ENCODE measurements at regions not wholly inside any gene's neighbourhood (a gene's known extent, or its start where the extent isn't known, plus 50 kb on each side); places are given as distances from the start of the nearest gene placed in this dataset.

DNA sequence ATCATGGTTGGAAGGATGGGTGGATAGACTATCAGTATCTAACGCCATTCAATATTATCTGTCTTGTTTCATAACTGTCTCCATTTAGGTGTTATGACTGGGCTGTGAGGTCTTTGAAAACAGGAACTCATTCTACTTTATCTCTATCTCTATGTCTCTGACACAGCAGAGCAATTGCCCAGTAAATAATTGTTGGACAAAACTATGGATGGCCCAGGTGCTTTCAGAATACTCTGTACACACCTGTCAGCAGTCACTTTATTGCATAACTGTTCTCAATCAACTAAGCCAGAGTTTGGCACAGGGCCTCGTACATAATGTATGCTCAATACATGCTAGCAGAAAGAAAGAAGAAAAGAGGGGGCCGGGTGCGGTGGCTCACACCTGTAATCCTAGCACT, 210.3 kb downstream of the OPA1 start:
- no peak for TF ChIP-seq GATA3 (IDR thresholded peaks at IDR 0.05; ENCODE audit: low read depth, low read length)
- TF ChIP-seq GATA2 (IDR thresholded peaks at IDR 0.05; ENCODE audit: low read depth, low read length) = no peak

DNA sequence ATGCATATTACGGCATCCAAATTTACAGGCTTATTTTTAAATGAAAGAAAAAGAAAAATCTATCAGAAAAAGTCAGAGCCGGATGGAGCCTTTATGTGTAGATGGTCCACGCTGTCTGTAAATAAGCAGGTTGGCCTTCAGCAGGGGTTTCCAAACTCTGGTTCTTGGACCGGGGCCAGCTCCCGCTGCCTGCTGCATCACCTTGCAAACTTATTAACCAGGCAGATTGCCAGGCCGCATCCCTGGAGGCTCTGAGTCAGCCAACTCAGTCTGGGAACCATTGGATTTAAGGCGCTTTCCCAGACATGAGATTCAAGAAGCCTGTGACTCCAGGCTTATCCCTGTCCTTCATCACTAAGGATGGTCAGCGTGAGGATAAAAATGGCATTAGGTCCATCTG, 212.4 kb downstream of the OPA1 start:
- TF ChIP-seq GATA2 (IDR thresholded peaks at IDR 0.05; ENCODE audit: low read depth, low read length) = no peak
- no peak for TF ChIP-seq GATA3 (IDR thresholded peaks at IDR 0.05; ENCODE audit: low read depth, low read length)

DNA sequence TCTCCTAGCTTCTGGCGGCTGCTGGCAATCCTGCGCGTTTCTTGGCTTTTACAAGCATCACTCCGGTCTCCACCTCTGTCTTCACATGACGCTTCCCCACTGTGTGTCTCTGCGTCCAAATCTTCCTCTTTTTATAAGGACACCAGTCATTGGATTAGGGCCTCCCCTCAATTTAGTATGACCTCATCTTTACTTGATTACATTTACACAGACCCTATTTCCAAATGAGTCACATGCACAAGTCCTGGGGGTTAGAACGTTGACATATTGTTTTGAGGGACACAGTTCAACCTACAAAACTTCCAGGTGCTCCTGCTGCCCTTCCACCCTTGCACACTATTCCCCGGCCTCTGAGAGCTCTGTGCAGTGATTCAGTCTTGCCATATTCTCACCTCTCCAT, 215.3 kb downstream of the OPA1 start:
- no peak for TF ChIP-seq GATA2 (IDR thresholded peaks at IDR 0.05; ENCODE audit: low read depth, low read length)
- TF ChIP-seq GATA3 (IDR thresholded peaks at IDR 0.05; ENCODE audit: low read depth, low read length) = no peak

DNA sequence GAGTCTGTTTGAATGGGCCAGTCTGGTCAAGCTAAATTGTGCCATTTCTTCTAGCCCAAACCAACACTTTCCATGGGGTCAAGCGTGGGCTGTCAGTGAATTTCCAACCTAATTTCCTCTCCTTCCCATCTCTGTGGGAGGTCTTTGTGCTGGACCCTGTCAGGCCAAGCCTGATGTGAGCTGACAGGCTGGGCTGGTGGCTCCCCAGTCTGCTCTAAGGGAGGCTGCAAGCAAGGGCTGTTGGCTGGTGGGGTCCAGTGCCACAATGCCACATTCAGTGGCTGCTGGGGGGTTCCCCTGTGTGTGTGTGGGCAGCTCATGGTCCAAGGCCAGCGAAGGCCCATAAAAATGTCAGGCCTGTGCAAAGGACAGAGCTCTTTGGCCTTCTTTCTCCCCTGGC, 216.1 kb downstream of the OPA1 start:
- no peak for TF ChIP-seq GATA2 (IDR thresholded peaks at IDR 0.05; ENCODE audit: low read depth, low read length)
- TF ChIP-seq GATA3 (IDR thresholded peaks at IDR 0.05; ENCODE audit: low read depth, low read length) = no peak

DNA sequence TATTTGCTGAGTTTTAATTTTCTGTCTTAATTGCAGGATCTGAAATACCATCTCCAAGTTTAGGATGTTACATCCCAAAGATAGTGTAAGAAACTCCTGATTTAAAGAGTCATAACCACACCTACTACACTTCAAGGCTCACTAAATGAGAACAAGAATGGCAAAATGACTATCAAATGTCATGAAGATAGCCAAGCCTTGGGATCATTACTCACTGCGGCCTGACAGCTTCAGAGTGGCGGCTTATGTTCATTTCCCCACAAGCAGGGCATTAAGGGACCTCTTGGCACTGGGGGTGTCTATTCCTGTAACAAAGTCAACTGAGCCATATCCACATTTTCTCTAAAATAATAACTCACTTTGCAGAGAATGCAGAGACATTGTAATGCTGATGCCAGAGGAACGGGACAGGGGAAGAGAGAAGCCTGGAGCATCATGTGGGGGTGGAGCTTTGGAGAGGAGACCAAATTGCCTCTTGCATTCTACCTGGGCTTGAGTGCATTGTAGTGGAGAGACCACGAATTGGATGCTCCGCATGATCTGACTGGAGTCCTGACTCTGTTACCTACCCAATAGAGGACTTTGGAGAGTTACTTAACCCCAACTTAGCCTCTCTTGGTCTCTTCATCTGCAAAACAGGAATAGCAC, 219.2 kb downstream of the OPA1 start:
- TF ChIP-seq GATA2 (IDR thresholded peaks at IDR 0.05; ENCODE audit: low read depth, low read length) = no peak
- TF ChIP-seq GATA3 (IDR thresholded peaks at IDR 0.05; ENCODE audit: low read depth, low read length) = no peak

DNA sequence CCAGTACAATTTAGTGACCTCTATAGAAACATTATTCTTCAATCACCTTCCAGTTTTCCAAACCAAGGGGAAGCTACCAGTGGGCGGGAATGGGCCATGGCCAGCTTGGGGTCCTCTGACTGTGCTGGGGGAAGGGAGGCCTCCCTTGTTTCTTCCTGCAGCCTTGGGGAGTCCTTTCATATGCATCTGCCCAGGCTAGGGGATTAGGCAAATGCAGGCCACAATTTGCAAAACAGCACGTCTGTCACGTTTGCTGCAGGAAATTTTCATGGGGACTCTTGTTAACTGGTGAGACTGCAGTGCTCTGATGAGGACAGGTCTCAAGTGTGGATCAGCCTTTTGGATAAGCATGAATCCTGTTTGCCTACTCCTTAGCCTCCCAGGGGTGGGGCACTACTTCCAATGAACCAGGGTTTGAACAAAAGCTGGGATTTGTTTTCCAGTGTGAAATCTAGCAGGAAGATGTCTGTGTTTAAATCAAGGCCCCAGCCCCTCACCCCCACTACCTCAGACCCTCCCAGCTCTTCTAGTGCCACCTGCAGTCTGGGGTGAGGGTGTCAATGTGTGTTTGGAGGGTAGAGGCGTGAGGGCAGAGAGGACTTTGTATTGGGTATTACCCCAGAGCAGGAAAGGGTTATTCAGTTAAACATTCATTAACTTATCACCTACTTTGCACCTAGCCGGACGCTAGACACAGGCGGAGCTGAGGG, 219.9 kb downstream of the OPA1 start:
- no peak for TF ChIP-seq GATA3 (IDR thresholded peaks at IDR 0.05; ENCODE audit: low read depth, low read length)
- TF ChIP-seq GATA2 (IDR thresholded peaks at IDR 0.05; ENCODE audit: low read depth, low read length) = no peak

DNA sequence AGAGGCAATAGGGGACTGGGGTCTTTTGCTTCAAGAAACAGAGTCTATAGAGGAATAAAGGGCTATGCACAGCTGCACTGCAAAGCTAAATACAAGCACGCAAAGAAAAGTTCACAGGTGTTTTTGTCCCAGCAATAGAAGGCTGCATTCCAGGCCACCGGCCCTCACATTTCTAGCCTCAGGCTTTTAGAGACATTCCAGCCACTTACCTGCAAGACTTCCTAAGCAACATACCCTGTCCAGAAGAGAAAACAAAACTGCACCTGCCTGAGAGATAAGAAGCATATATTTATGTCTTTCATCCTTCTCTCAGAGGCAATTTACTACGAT, 220.5 kb downstream of the OPA1 start:
- TF ChIP-seq GATA2 (IDR thresholded peaks at IDR 0.05; ENCODE audit: low read depth, low read length) (no peak), GATA3 (IDR thresholded peaks at IDR 0.05; ENCODE audit: low read depth, low read length) (no peak)

DNA sequence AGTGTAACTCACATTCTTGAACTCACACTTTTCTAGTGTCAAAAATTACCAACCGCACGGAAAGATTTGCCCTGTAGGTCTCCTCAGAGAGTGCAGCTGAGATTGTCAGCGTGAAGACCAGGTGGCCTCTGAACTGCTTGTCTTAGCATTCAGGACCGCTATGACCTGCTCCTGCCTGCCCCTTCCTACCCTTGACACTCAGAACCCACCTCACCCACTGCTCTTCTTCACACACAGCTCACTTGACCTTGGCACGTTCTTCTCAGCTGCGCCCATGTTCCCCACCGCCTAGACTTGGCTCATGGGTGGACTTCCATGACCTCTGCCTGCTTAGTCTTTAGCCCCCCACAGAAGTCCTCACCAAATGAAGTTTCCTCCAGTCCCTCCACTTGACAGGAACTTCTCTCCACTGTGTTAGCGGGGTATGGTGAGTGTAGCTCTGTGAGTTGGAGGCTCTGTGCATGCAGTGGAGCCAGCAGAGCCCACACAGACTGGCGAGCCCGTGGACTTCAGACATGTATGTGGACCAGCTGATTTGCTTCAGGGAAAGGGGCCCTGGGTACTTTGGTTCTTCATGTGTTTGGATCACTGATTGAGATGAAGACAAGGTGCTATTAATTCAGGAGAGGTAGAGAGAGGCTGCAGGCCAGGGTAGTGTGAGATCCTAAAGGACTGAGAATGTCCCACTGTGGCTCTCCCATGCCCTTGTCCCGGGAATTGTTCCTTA, 221.3 kb downstream of the OPA1 start:
- TF ChIP-seq GATA3 (IDR thresholded peaks at IDR 0.05; ENCODE audit: low read depth, low read length) (no peak), GATA2 (IDR thresholded peaks at IDR 0.05; ENCODE audit: low read depth, low read length) (no peak)

DNA sequence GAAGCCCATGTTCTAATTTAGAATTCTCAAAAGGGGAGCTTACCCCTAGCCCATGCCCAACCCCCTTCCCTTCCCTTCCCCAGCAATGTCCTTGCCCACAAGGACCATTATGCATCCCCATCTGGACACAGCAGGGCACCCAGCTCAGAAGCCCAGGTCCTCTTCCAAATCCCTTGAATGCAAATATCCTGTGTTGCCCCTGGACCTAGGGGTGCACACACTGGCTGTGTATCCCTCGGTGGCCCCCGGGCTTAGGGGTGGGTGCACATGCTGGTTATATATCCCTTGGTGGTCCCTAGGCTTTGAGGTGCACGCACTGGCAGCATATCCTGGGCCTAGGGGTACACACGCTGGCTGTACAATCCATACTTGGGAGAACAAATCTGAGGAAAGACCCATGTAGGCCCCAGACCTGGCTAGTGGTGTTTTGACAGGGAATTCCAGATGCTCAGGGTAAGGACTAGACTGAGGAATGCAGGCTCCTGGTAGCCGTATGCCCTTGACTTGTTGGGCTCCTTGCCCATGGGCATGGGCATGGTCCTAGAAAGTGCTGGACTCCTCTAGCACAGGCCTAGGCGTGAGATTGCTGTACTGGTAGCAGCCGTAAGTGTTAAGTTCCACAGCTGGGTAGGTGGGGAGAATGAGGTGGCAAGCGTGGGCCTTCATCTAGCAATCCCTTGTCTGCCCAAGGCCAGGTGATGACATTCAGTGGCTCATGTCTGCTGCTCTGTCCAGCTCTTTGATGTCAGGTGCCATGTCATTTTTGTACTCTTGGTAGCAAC, 222.4 kb downstream of the OPA1 start:
- TF ChIP-seq GATA3 (IDR thresholded peaks at IDR 0.05; ENCODE audit: low read depth, low read length) (no peak), GATA2 (IDR thresholded peaks at IDR 0.05; ENCODE audit: low read depth, low read length) (no peak)

DNA sequence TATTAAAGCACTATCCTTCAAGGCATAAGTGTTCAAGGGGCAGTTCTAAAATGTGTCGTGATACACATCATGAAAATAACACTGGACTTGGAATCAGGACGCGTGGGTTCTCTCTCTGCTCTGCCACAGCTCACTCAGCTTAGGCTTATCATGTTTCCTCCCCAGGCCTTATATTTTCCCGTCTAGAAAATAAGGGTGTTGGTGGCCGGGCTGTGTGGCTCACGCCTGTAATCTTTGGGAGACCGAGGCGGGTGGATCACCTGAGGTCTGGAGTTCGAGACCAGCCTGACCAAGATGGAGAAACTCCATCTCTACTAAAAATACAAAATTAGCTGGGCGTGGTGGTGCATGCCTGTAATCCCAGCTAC, 223.0 kb downstream of the OPA1 start:
- TF ChIP-seq GATA2 (IDR thresholded peaks at IDR 0.05; ENCODE audit: low read depth, low read length) = no peak

DNA sequence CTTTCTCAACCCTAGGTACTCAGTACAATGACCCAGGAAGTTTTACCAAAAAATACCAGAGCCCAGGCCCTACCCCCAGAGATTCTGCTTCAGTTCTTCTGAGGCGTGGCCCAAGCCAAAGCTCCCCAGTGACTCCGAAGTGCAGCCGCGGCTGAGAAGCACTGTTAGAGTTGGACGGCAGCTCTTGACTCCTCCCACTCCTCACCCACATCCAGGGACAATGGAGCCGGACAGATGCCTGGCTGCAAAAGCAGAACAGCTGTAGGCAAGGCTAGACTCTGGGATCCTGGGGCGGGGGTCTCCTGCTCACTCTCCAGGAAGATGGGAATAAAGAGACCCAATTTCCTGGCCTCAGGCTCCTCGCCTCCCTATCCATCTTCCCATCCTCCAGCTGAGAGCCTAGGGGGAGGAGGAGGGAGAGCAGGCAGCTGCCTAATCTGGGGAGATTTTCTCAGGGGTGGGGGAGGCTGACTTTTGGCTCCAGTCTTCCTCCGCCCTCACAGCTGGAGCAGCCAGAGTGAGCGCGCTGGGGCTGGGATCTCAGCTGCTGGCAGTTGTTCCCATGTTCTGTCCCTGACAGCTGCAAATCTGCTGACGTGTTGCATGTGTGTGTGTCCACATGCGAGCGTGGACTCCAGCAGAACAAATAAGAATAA, 223.8 kb downstream of the OPA1 start:
- no peak for TF ChIP-seq GATA2 (IDR thresholded peaks at IDR 0.05; ENCODE audit: low read depth, low read length)
- TF ChIP-seq GATA3 (IDR thresholded peaks at IDR 0.05; ENCODE audit: low read depth, low read length) = no peak

DNA sequence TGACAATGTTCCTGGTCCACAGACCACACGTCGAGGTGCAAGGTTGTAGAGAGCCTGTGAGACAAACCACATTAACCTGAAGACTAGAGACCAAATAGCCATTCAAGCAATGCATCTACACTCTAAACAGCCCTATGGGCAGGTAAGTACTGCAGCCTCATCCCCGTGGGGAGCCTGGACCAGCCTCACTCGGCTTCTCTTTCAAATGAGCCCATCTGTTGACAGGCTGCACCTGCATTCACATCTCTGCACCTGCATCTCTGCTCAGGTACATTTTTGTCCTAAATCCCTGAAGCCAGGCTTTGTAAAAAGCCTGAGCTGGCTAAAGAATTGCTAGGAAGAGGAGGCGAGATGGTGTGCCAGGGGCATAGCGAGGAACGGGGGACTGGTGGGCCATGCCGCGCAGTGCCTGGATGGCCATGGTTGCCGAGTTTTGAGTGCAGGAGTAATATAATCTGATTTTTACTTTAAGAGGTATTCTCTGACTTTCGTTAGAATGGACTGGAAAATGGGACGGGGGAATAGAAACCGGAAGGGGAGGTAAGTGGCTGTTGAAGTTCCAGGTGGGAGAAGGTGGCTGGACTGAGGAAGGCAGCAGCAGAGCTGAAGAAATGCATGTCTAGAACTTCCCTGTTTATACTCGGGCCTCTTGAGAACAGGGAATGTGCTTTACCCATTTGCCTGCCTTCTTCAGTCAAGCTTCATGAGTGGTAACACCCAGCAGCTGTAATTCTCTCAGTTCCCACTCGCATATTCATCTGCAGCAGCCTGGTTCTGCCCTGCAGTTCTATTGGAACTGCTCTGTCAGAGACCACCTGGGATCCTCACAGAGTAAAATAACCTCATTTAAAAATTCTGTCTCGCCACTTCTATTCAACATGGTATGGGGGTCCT, 226.4 kb downstream of the OPA1 start:
- TF ChIP-seq GATA3 (IDR thresholded peaks at IDR 0.05; ENCODE audit: low read depth, low read length) (no peak), GATA2 (IDR thresholded peaks at IDR 0.05; ENCODE audit: low read depth, low read length) (no peak)

DNA sequence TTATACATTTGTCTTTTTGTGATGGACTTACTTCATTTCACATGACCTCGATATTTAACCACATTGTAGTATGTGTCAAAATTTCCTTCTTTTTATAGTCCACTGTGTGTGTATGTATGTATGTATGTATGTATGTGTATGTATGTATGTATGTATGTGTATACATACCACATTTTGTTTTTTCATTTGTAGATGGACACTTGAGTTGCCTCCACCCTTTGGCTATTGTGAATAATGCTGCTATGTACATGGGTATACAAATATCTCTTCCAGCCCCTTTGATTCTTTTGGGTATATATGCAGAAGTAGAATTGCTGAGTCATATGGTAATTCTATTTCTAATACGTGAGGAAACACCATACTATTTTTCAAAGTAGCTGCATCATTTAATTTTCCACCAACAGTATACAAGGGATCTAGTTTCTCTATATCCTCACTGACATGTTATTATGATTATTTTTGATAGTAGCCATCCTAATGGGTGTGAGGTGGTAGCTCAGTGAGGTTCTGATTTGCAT, 228.2 kb downstream of the OPA1 start:
- TF ChIP-seq GATA3 (IDR thresholded peaks at IDR 0.05; ENCODE audit: low read depth, low read length) (no peak), GATA2 (IDR thresholded peaks at IDR 0.05; ENCODE audit: low read depth, low read length) (no peak)

Measured in SH-SY5Y (cell line).